ENCODE measurements at regions not wholly inside any gene's neighbourhood (a gene's known extent, or its start where the extent isn't known, plus 50 kb on each side); places are given as distances from the start of the nearest gene placed in this dataset.

- no peak for DNase-seq
Observed at GRCh38 chr6:166046226-166046625, 121.4 kb downstream of the TBXT start.

DNA sequence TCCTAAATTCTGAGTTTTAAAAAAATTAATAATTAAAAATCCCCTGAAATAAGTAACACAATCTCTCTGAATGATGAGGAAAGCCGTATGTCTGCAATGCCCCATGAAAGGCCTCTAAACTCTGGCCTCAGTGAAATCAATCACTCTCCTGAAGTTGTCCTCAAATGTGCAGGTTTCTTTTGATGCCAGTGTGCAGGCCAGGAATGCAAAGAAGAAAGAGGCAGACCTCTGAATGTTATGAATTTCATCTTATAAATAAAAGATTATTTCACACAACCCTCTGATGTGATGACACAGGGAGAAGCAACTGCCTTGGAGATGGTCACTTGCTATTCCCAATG, 121.8 kb downstream of the TBXT start:
- DNase-seq: no peak

- no peak for DNase-seq
Observed at GRCh38 chr6:166045173-166045859, 122.3 kb downstream of the TBXT start.

GRCh38 chr6:166041277-166041676, 126.4 kb downstream of the TBXT start:
- DNase-seq: no peak

GRCh38 chr6:166040292-166040691, 127.4 kb downstream of the TBXT start:
- no peak for DNase-seq

- DNase-seq: no peak
Observed at GRCh38 chr6:166036316-166037095, 131.1 kb downstream of the TBXT start.

DNA sequence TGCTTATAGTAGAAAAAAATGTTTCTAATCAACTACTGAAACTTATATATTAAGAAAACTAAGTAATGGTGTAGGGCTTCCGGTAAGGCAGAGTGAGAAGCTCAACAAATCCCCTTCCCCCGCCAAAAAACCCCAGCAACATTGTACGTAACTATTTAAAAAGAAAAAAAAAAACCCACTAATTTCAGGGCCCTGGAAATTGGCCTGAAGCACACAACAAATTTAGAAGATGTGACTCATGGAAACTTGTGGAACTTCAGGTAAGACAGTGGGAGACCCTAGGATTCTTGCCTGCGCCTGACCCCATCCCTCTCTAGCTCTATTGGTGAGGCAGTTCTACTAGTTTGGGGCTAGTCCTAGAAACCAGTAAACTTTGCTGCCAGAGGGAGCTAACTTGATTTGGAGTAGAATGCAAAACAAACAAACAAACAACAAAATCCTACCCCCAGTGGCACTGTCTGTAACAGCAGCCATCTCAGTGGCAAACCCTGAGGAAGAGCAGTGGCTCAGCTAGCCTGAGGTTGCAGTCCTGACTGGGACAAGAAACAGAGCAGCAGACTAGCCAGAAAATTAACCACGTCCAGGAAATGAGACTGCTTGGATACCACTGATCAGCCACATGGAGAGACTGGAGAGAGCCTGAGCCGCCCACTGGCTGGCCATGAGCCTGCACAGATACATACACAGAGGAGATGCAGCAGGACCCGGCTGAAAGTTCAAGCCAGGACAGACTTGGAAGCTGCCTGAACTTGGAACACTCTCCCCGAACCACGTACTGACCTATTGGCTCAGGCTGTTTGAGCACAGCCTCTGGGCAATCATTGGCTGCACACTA, 135.1 kb downstream of the TBXT start:
- DNase-seq: no peak

GRCh38 chr6:166031275-166031674, 136.4 kb downstream of the TBXT start:
- no peak for DNase-seq

DNA sequence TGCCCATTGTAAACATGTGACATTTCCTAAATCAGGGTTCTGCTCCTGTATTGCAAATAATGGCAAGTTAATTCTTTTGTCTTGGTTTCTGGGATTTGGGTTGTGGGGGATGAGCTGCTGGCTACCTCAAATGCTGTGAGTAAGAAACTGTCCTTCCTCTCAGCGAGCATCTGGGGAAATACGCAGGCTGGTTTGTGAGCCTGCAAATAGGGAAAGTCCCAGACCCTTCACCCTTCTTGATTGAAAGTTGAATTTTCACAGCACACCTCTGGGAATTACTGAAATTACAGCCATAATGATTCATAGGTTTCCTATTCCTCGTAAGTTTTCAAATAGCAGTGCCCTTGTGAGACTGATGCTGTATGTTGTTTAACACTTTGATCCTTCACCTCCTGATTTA, 138.1 kb downstream of the TBXT start:
- DNase-seq: no peak

- DNase-seq: no peak
Observed at GRCh38 chr6:166027761-166028160, 139.9 kb downstream of the TBXT start.

DNA sequence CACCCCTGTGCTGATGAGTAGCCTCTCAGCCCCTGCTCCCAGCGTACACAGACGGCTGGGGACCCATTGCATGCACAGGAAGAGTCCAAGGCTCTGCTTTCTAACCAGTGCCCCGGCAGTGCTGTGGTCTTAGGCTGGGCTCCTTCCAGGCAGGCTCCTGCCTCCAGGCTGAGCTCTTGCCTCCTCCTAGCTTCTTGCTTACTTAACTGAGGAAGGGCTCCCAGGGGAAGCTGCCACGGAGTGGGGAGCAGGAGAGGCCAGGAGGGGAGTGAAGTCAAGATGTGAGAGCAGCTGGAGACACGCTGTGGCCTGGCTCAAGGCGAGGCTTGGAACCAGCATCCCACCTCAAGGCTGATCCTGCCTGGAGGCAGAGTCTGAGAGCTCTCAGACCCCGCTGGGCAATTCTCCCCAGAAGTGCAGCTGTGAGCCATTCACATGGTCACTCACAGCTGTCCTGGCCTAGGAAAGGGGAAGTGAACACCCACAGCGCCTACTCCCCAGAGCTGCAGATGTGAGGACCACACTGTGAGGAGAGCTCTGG, 141.0 kb downstream of the TBXT start:
- DNase-seq: no peak

- no peak for DNase-seq
Observed at GRCh38 chr6:166025149-166025898, 142.3 kb downstream of the TBXT start.

DNA sequence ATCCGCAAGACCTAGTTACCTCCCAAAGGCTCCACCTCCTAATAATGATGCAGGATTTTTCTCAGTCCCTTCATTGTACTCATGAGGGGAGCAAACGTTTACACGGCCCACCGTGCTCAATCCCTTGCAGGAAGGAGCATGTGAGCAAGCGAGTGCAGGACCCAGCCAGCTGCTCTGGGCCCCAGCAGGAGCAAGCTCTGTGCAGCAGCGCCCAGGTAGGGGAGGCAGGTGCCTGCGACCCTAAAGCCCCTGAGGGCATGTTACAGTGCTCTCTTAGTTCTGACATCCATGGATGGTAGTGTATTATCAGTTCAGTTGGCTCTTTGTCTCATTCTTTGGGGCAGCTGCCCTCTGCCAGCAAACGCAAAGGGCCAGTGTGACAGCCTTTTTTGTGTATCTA, 143.4 kb downstream of the TBXT start:
- no peak for DNase-seq

DNA sequence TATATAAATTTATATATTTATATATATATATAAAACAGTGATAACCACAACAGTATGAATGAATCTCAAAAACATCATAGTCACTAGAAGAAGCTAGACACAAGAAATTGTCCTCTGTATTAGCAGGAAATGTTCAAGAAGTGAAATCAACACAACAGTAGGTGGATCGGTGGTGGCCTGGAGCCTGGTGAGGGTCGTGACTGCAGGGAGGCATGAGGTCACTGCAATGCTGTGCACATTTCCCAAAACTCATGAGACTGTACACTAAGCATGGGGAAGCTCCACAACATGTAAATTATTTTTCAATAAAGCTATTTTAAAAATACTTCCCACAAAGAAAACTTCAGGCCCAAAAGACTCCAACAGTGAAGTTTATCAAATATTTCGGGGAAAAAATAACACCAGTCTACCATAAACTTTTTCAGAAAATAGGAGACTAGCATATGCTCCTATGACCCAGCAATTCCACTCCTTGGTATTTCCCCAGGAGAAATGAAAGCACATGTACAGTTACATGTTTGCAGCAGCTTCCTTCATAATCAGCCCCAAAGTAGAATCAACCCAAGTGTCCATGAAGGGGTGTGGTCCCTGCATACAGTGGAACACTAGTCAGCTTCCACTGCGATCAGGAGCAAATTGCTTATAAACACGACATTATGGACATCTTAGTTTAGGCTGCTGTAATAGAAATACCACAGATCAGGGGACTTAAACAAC, 144.2 kb downstream of the TBXT start:
- DNase-seq: no peak

DNA sequence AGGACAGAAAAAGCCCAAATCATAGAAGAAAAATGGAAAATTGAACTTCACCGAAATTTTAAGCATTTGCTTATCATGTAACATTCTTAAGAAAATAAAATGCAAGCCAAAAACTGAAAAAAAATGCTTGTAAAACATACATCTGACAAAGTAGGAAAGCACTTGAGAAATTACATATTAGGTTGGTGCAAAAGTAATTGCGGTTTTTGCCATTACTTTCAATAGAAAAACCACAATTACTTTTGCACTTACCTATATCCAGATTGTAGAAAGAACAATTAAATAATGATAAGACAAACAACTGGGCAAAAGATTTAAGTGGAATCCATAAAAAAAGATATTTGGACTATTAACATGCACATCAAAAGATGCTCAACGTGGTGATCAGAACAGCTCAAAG, 146.2 kb downstream of the TBXT start:
- no peak for DNase-seq

DNA sequence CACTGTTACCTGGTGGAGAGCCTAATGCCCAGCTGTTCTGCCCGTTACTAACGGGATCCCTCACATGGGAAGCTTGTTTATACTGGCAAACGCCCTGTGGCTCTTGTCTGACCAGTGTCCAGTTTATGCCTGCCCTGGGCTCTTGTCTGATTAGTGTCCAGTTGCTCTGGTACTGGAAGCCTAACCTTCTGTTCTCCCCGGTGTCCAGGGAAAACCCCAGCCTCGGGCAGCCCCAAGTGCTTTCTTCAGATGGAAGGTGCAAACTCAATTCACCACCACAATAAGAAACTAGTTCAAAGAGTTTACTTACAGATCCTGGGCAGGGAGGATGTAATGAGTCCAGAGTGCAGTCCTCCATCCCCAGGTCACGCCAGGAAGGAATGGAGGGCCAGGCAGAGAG, 148.4 kb downstream of the TBXT start:
- DNase-seq: no peak

DNA sequence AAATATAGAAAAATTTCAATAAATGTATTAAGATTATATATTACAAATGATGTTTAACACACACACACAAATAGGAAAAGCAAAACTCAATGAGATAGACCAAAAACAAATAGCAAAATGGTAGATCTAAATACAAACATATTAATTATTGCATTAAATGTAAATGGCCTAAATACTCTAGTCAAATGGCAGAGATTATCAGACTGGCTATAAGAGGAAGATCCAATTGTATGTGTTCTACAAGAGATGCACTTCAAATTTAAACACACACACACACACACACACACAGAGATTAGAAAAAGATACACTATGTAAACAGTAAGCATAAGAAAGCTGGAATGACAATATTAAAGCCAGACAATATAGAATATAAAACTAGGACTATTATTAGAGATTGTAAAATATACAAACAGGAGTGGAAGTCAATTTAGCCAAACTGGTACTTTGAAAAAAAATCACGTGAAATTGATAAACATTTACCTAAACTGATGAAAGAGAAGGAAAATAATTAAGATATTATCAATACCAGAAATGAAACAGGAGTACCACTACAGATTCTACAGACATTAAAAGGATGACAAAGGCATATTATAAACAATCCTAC, 150.5 kb downstream of the TBXT start:
- DNase-seq: no peak

DNA sequence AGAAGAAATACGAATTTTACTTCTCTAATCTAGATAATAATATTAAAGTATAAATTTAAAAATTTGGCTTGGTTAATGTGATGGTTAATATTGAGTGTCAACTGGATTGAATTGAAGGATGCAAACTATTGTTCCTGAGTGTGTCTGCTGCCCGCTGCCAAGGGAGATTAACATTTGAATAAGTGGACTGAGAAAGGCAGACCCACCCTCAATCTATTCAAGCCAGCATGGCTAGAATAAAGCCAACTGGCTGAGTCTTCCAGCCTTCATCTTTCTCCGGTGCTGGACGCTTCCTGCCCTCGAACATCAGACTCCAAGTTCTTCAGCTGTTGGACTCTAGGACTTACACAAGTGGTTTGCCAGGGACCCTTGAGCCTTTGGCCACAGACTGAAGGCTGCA, 152.7 kb downstream of the TBXT start:
- DNase-seq: no peak

GRCh38 chr6:166010136-166010960, 157.3 kb downstream of the TBXT start:
- no peak for DNase-seq

DNA sequence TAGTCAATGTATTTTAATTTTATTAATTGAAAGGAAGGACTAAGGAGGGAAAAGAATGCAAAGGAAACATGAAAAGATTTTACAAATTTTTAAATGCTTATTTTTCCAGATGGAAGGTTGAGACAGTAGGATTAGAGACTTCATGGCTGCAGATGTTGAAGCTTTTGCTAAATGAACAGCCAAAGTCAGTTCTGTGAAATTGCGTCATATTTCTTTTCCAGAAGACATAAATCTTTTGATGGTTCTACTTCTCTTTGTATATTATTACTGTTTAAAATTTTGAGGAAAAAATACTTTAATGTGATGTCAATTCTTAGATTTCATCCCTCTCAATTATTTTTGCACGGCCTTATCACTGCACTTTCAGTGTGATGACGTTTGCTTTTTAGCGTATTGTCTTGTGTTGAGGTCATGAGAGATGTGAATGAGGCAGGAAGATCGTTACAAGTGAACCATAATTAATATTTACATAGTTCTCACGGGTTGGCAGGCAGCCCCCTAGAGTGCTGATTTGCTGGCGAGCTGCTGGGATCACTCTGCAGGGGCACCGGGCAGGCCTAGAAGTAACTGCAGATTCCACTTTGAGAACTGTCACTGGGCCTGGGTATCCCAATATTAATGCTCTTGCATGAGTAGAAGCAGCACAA, 158.1 kb downstream of the TBXT start:
- no peak for DNase-seq

Measured in NCI-H2081 (cell line).